GM08714 (cell line): ENCODE measurements at regions not wholly inside any gene's neighbourhood (a gene's known extent, or its start where the extent isn't known, plus 50 kb on each side); places are given as distances from the start of the nearest gene placed in this dataset.

Experiments
- H3K4me3 ChIP-seq: fragments of 200-500 bp; sonication (Bioruptor generic); 2 replicates; pipeline ENCODE4 v1.5.1; 2014; ENCODE audit warnings: mild to moderate bottlenecking, low read length, inconsistent platforms
- ZNF274 ChIP-seq: IDR thresholded peaks from 2 replicates; pipeline ENCODE4 v1.6.1; 2012; ENCODE audit warnings: mild to moderate bottlenecking, low read depth, low read length

- TF ChIP-seq ZNF274, result no peak
- no peak overlapping the region for H3K4me3 ChIP-seq
Observed at GRCh38 chr1:39154553-39155421, 49.7 kb upstream of the MACF1 start.
